Sciatic nerve (tissue), 2 donors: ENCODE measurements at regions not wholly inside any gene's neighbourhood (a gene's known extent, or its start where the extent isn't known, plus 50 kb on each side); places are given as distances from the start of the nearest gene placed in this dataset.
A peak's percentile ranks its signal among the peaks of the same experiment; 100 is the strongest.

Experiments used
- ATAC-seq: fragments of 200-7000 bp; cut with Tn5 transposase; one replicate; pipeline ENCODE4 v1.9.1; 2020; ENCODE audit warnings: mild to moderate bottlenecking, moderate library complexity
- DNase-seq: peaks from one replicate; pipeline ENCODE4 v3.0.0-alpha.2; 2020; ENCODE audit warnings: low spot score
- intact Hi-C: fragments of 100-400 bp; cut with DNase I; formaldehyde crosslinking; loops from one replicate; pipeline ENCODE4 v1.14.2; 2022
- donor health status: DM: no; HTN: no; CAD: no.
- donor health status: DM: no; HTN: no; CAD: no.

GRCh38 chr1:53378061-53378460, 50.2 kb upstream of the LRP8 start:
- intact Hi-C loops, result no loop called here
- DNase-seq (peak; percentile 19), ATAC-seq (no peak)

GRCh38 chr1:53378932-53379661, 51.2 kb upstream of the LRP8 start:
- ATAC-seq, result no peak
- peak; percentile 8 for DNase-seq
- intact Hi-C loops, result no loop called here

- peak; percentile 43 for DNase-seq
- intact Hi-C loops, result no loop called here
- ATAC-seq, result no peak
Measured at GRCh38 chr1:53379662-53380002, 51.8 kb upstream of the LRP8 start.

- intact Hi-C loops, result no loop called here
- peak; percentile 15 for DNase-seq
- ATAC-seq, result no peak
Measured at GRCh38 chr1:53380296-53380695, 52.4 kb upstream of the LRP8 start.

- DNase-seq, result no peak
- no peak for ATAC-seq
- intact Hi-C loops, result no loop called here
Measured at GRCh38 chr1:53381790-53382401, 54.0 kb upstream of the LRP8 start.

GRCh38 chr1:53383136-53383870, 55.4 kb upstream of the LRP8 start:
- intact Hi-C loops, result no loop called here
- ATAC-seq (no peak), DNase-seq (no peak)

GRCh38 chr1:53384796-53385195, 56.9 kb upstream of the LRP8 start:
- ATAC-seq, result no peak
- no peak for DNase-seq
- intact Hi-C loops, result no loop called here

GRCh38 chr1:53385276-53386225, 57.7 kb upstream of the LRP8 start:
- intact Hi-C loops, result no loop called here

GRCh38 chr1:53388963-53389362, 61.1 kb upstream of the LRP8 start:
- intact Hi-C loops, result no loop called here
- no peak for DNase-seq
- no peak for ATAC-seq

More at GRCh38 chr1:53385276-53386225, 57.7 kb upstream of the LRP8 start:
- ATAC-seq (no peak), DNase-seq (no peak)

- DNase-seq (no peak), ATAC-seq (peak; percentile 66)
- intact Hi-C loops, result no loop called here
Measured at GRCh38 chr1:53390261-53390660, 62.4 kb upstream of the LRP8 start.

- DNase-seq, result no peak
- no peak for ATAC-seq
- intact Hi-C loops, result no loop called here
Measured at GRCh38 chr1:53390736-53391135, 62.9 kb upstream of the LRP8 start.

- intact Hi-C loops, result no loop called here
- ATAC-seq, result no peak
- no peak for DNase-seq
Measured at GRCh38 chr1:53391296-53391695, 63.4 kb upstream of the LRP8 start.

- intact Hi-C loops, result loop anchor here (2.0 kb wide), 1 partner anchor 113 kb away; no protein-coding TSS in a partner anchor
Measured at GRCh38 chr1:53391982-53392381, 64.1 kb upstream of the LRP8 start.

GRCh38 chr1:53392460-53392859, 64.6 kb upstream of the LRP8 start:
- ATAC-seq, result no peak
- DNase-seq, result no peak
- intact Hi-C loops, result loop anchor here (2.0 kb wide), 1 partner anchor 114 kb away; no protein-coding TSS in a partner anchor

More at GRCh38 chr1:53391982-53392381, 64.1 kb upstream of the LRP8 start:
- DNase-seq (no peak), ATAC-seq (no peak)

GRCh38 chr1:53393325-53393792, 65.5 kb upstream of the LRP8 start:
- ATAC-seq (peak; percentile 90), DNase-seq (peak; percentile 89)
- intact Hi-C loops, result loop anchor here (2.0 kb wide), 1 partner anchor 115 kb away; no protein-coding TSS in a partner anchor

- DNase-seq (no peak), ATAC-seq (no peak)
- intact Hi-C loops, result no loop called here
Measured at GRCh38 chr1:53394306-53394705, 64.9 kb upstream of the DMRTB1 start.

GRCh38 chr1:53395671-53396215, 63.5 kb upstream of the DMRTB1 start:
- intact Hi-C loops, result no loop called here
- ATAC-seq, result no peak
- DNase-seq, result peak; percentile 40

GRCh38 chr1:53396573-53397268, 62.5 kb upstream of the DMRTB1 start:
- ATAC-seq (no peak), DNase-seq (peak; percentile 34)
- intact Hi-C loops, result no loop called here
